ENCODE measurements at regions not wholly inside any gene's neighbourhood (a gene's known extent, or its start where the extent isn't known, plus 50 kb on each side); places are given as distances from the start of the nearest gene placed in this dataset.

- H3K9me3 ChIP-seq: no peaks in the 10 kb centered on the region
- no peaks in the 10 kb centered on the region for H3K27me3 ChIP-seq
- H3K4me1 ChIP-seq: no peaks in the 10 kb centered on the region
- intact Hi-C loops (cut with DNase I): no loop called here
- ATAC-seq: no peak
- DNase-seq: peak in 2 of 3 donors; percentile 22 to 23
- TF ChIP-seq, protein P1, sequence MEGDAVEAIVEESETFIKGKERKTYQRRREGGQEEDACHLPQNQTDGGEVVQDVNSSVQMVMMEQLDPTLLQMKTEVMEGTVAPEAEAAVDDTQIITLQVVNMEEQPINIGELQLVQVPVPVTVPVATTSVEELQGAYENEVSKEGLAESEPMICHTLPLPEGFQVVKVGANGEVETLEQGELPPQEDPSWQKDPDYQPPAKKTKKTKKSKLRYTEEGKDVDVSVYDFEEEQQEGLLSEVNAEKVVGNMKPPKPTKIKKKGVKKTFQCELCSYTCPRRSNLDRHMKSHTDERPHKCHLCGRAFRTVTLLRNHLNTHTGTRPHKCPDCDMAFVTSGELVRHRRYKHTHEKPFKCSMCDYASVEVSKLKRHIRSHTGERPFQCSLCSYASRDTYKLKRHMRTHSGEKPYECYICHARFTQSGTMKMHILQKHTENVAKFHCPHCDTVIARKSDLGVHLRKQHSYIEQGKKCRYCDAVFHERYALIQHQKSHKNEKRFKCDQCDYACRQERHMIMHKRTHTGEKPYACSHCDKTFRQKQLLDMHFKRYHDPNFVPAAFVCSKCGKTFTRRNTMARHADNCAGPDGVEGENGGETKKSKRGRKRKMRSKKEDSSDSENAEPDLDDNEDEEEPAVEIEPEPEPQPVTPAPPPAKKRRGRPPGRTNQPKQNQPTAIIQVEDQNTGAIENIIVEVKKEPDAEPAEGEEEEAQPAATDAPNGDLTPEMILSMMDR (IDR thresholded peaks at IDR 0.05): no peak
- no peak for TF ChIP-seq POLR2A (IDR thresholded peaks at IDR 0.05)
- no peaks in the 10 kb centered on the region for H3K36me3 ChIP-seq
- no peak overlapping the region for H3K27ac ChIP-seq
- H3K4me3 ChIP-seq: no peak overlapping the region
- WGBS (ENCODE audit: insufficient coverage, low coverage, low lambda C conversion rate, missing lambda C conversion rate): 86% methylated on average over 1 of the region's 7 CpGs
These were observed 324.8 kb upstream of the HS6ST1 start for GRCh38 chr2:128643221-128644065.

GRCh38 chr2:128644156-128644555 lies 325.5 kb upstream of the HS6ST1 start:
- Histone ChIP-seq H3K4me1 (no peaks in the 10 kb centered on the region), H3K36me3 (no peaks in the 10 kb centered on the region), H3K27ac (no peak overlapping the region), H3K9me3 (no peaks in the 10 kb centered on the region), H3K4me3 (no peak overlapping the region), H3K27me3 (no peaks in the 10 kb centered on the region)
- ATAC-seq (no peak), DNase-seq (peak in 2 of 3 donors; percentile 17 to 34)
- WGBS (ENCODE audit: insufficient coverage, low coverage, low lambda C conversion rate, missing lambda C conversion rate): 42% methylated on average over 4 of the region's 6 CpGs
- intact Hi-C loops (cut with DNase I): no loop called here
- TF ChIP-seq, protein P1 (IDR thresholded peaks at IDR 0.05): no peak
- TF ChIP-seq POLR2A (IDR thresholded peaks at IDR 0.05): no peak

DNA sequence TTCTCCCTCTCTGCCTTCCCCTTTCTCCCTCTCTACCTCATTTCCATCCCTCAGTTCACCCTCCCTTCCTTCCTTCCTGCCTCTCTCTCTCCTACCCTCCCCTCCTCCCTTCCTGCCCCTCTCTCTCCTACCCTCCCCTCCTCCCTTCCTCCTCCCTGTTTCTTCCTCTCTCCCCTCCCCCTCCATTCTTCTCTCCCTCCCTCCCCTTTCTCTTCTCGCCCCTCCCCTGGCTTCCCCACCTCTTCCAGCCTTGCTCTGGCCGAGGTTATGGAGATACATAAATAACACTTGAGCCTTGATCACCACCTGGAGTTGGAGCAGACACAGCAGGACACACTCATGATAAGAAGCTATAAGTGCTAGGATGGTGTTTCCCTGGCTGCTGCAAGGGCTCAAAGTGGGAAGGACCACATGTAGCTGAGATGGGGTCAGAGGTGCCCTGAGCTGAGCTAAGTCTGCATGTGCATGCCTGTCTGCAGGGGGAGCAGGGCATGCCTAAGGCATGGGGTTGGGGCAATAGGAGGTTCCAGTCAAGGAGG lies 326.1 kb upstream of the HS6ST1 start:
- no peaks in the 10 kb centered on the region for H3K27me3 ChIP-seq
- 37% methylated on average over 2 of the region's 2 CpGs for WGBS (ENCODE audit: insufficient coverage, low coverage, low lambda C conversion rate, missing lambda C conversion rate)
- DNase-seq: peak in 2 of 3 donors; percentile 11 to 23
- ATAC-seq: no peak
- H3K36me3 ChIP-seq: no peaks in the 10 kb centered on the region
- no peak overlapping the region for H3K27ac ChIP-seq
- TF ChIP-seq, protein P1 (IDR thresholded peaks at IDR 0.05): no peak
- no peak for TF ChIP-seq POLR2A (IDR thresholded peaks at IDR 0.05)
- intact Hi-C loops (cut with DNase I): no loop called here
- no peaks in the 10 kb centered on the region for H3K9me3 ChIP-seq
- no peak overlapping the region for H3K4me3 ChIP-seq
- no peaks in the 10 kb centered on the region for H3K4me1 ChIP-seq

DNA sequence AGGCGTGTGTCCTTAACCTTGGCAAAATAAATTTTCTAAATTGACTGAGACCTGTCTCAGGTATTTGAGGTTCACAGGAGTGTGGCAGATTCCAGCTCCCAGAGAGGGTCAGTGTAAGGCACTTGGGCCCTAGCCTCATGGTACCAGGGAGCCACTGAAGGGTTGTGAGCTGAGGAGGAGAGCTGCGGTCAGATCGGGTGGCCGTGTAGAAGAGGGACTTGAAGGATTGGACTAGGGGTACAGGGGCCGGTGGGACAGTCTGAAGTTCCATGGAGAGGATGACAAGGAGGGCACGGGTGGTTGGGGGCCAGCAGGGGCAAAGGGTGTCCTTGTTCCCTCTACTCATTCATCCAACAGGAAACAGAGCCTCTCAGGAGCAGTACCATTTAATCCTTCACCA lies 327.0 kb upstream of the HS6ST1 start:
- H3K36me3 ChIP-seq: no peaks in the 10 kb centered on the region
- H3K9me3 ChIP-seq: no peaks in the 10 kb centered on the region
- ATAC-seq (no peak), DNase-seq (peak in 2 of 3 donors; percentile 17 to 18)
- H3K27ac ChIP-seq: no peak overlapping the region
- intact Hi-C loops (cut with DNase I): no loop called here
- 76% methylated on average over 5 of the region's 6 CpGs for WGBS (ENCODE audit: insufficient coverage, low coverage, low lambda C conversion rate, missing lambda C conversion rate)
- TF ChIP-seq POLR2A (IDR thresholded peaks at IDR 0.05): no peak
- TF ChIP-seq, protein P1 (IDR thresholded peaks at IDR 0.05): no peak
- no peak overlapping the region for H3K4me3 ChIP-seq
- H3K4me1 ChIP-seq: no peaks in the 10 kb centered on the region
- no peaks in the 10 kb centered on the region for H3K27me3 ChIP-seq

Data from right lobe of liver (tissue), 6 donors.